Mucosa of descending colon (tissue), 3 donors: ENCODE measurements at regions not wholly inside any gene's neighbourhood (a gene's known extent, or its start where the extent isn't known, plus 50 kb on each side); places are given as distances from the start of the nearest gene placed in this dataset.

Experiments
- ATAC-seq: fragments of 200-7000 bp; cut with Tn5 transposase; one replicate; pipeline ENCODE4 v1.9.1; 2020; ENCODE audit warnings: mild to moderate bottlenecking, moderate library complexity
- DNase-seq, 3 donors: peaks; one replicate each; pipeline ENCODE4 v3.0.0-alpha.2; 2020
- H3K36me3 ChIP-seq: fragments of 200-600 bp; one replicate; pipeline ENCODE4 v1.8.0; 2021; ENCODE audit warnings: low read depth, mild to moderate bottlenecking
- H3K4me1 ChIP-seq: fragments of 200-600 bp; one replicate; pipeline ENCODE4 v1.8.0; 2021; ENCODE audit warnings: low read depth, mild to moderate bottlenecking
- H3K4me3 ChIP-seq: fragments of 200-600 bp; one replicate; pipeline ENCODE4 v1.8.0; 2021; ENCODE audit warnings: mild to moderate bottlenecking
- H3K9me3 ChIP-seq: fragments of 200-600 bp; one replicate; pipeline ENCODE4 v1.8.0; 2021; ENCODE audit warnings: mild to moderate bottlenecking
- CTCF ChIP-seq: fragments of 200-600 bp; IDR thresholded peaks from one replicate; pipeline ENCODE4 v1.8.0; 2022; ENCODE audit warnings: antibody characterized with exemption, mild to moderate bottlenecking
- intact Hi-C, 2 donors: fragments of 100-400 bp; cut with DNase I in 1 of 2; cut with micrococcal nuclease in 1 of 2; formaldehyde crosslinking; loops; one replicate each; pipeline versions ENCODE4 v1.11.0 to v1.11.1; 2022; cut with DNase I, micrococcal nuclease
- donor health status: DM: no; HTN: no; CAD: no; lungs with moderate emphysema.
- donor health status: DM: no; HTN: no; CAD: no.
- donor health status: DM: no; HTN: yes; CAD: no.

- peak; percentile 61 for ATAC-seq
- Histone ChIP-seq H3K4me1 (peaks cover 6% of the 10 kb centered on the region), H3K4me3 (no peak overlapping the region), H3K9me3 (peaks cover 3% of the 10 kb centered on the region), H3K36me3 (no peaks in the 10 kb centered on the region)
- DNase-seq, result no peak
- TF ChIP-seq CTCF, result no peak
- intact Hi-C loops, result no loop called here
These were observed 120.7 kb upstream of the CTBP2 start for GRCh38 chr10:125281091-125281490.

- no peak for DNase-seq
- intact Hi-C loops, result no loop called here
- no peak for ATAC-seq
- Histone ChIP-seq H3K4me1 (no peaks in the 10 kb centered on the region), H3K4me3 (no peak overlapping the region), H3K9me3 (peaks cover 4% of the 10 kb centered on the region), H3K36me3 (no peaks in the 10 kb centered on the region)
- TF ChIP-seq CTCF, result no peak
These were observed 115.8 kb upstream of the CTBP2 start for GRCh38 chr10:125276133-125276532.

GRCh38 chr10:125274961-125275360, 114.6 kb upstream of the CTBP2 start:
- DNase-seq (no peak), ATAC-seq (no peak)
- peaks cover 4% of the 10 kb centered on the region for H3K9me3 ChIP-seq
- H3K4me3 ChIP-seq, result no peak overlapping the region
- intact Hi-C loops, result no loop called here
- TF ChIP-seq CTCF, result no peak
- no peaks in the 10 kb centered on the region for H3K4me1 ChIP-seq
- H3K36me3 ChIP-seq, result no peaks in the 10 kb centered on the region

- no peak for TF ChIP-seq CTCF
- ATAC-seq, result no peak
- H3K9me3 ChIP-seq, result peaks cover 4% of the 10 kb centered on the region
- intact Hi-C loops, result no loop called here
- DNase-seq, result no peak
- no peak overlapping the region for H3K4me3 ChIP-seq
- no peaks in the 10 kb centered on the region for H3K36me3 ChIP-seq
- H3K4me1 ChIP-seq, result no peaks in the 10 kb centered on the region
These were observed 112.7 kb upstream of the CTBP2 start for GRCh38 chr10:125273023-125273422.

GRCh38 chr10:125269716-125270115, 109.4 kb upstream of the CTBP2 start:
- no peaks in the 10 kb centered on the region for H3K36me3 ChIP-seq
- H3K4me3 ChIP-seq, result no peak overlapping the region
- H3K9me3 ChIP-seq, result no peaks in the 10 kb centered on the region
- intact Hi-C loops, result no loop called here
- no peak for ATAC-seq
- no peak for DNase-seq
- no peak for TF ChIP-seq CTCF
- no peaks in the 10 kb centered on the region for H3K4me1 ChIP-seq

GRCh38 chr10:125266966-125267365, 106.6 kb upstream of the CTBP2 start:
- intact Hi-C loops, result no loop called here
- ATAC-seq, result no peak
- no peak for DNase-seq
- no peaks in the 10 kb centered on the region for H3K36me3 ChIP-seq
- H3K4me3 ChIP-seq, result no peak overlapping the region
- H3K4me1 ChIP-seq, result no peaks in the 10 kb centered on the region
- TF ChIP-seq CTCF, result no peak
- H3K9me3 ChIP-seq, result no peaks in the 10 kb centered on the region
